ENCODE measurements at regions not wholly inside any gene's neighbourhood (a gene's known extent, or its start where the extent isn't known, plus 50 kb on each side); places are given as distances from the start of the nearest gene placed in this dataset.

- Mint-ChIP-seq H3K4me1 (ENCODE audit: low read depth) (no peaks in the 10 kb centered on the region; the same call in 1 of the 2 replicates), H3K36me3 (ENCODE audit: low read depth) (no peaks in the 10 kb centered on the region; the same call in 1 of the 2 replicates), H3K4me3 (no peak overlapping the region), H3K27me3 (ENCODE audit: insufficient read depth) (peaks cover 46% of the 10 kb centered on the region), H3K9me3 (no peaks in the 10 kb centered on the region), H3K27ac (no peak overlapping the region)
- no peak for TF ChIP-seq CTCF (IDR thresholded peaks at IDR 0.05)
- no peak for DNase-seq
These were observed 71.1 kb upstream of the EMX2 start for GRCh38 chr10:117471344-117471874.

GRCh38 chr10:117470733-117471132 lies 71.8 kb upstream of the EMX2 start:
- peaks cover 50% of the 10 kb centered on the region for H3K27me3 Mint-ChIP-seq (ENCODE audit: insufficient read depth)
- H3K4me1 Mint-ChIP-seq (ENCODE audit: low read depth) = no peaks in the 10 kb centered on the region
- no peak overlapping the region for H3K27ac Mint-ChIP-seq
- no peaks in the 10 kb centered on the region for H3K9me3 Mint-ChIP-seq
- H3K4me3 Mint-ChIP-seq = no peak overlapping the region
- no peak for DNase-seq
- no peaks in the 10 kb centered on the region; the same call in 1 of the 2 replicates for H3K36me3 Mint-ChIP-seq (ENCODE audit: low read depth)
- no peak for TF ChIP-seq CTCF (IDR thresholded peaks at IDR 0.05)

DNA sequence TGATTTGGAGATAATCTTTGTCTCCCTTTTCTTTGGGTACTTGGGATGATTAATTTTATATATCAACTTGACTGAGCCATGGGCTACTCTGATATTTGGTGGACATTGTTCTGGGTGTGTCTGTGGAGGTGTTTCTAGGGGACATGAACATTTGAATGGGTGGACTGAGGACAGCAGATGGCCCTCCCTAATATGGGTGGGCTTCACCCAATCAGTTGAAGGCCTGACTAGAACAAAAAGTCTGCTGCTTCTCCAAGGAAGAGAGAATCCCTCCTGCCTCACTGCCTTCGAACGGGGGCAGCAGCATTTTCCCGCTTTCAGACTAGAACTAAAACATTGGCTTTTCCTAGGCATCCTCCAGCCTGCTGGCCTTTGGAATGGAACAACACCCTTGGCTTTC lies 73.9 kb upstream of the EMX2 start:
- Mint-ChIP-seq H3K36me3 (ENCODE audit: low read depth) (no peaks in the 10 kb centered on the region; the same call in 1 of the 2 replicates), H3K4me3 (no peak overlapping the region), H3K27me3 (ENCODE audit: insufficient read depth) (peaks cover 53% of the 10 kb centered on the region), H3K9me3 (no peaks in the 10 kb centered on the region), H3K4me1 (ENCODE audit: low read depth) (peaks cover 5% of the 10 kb centered on the region; the same call in 1 of the 2 replicates), H3K27ac (no peak overlapping the region)
- TF ChIP-seq CTCF (IDR thresholded peaks at IDR 0.05) = no peak
- DNase-seq = no peak

DNA sequence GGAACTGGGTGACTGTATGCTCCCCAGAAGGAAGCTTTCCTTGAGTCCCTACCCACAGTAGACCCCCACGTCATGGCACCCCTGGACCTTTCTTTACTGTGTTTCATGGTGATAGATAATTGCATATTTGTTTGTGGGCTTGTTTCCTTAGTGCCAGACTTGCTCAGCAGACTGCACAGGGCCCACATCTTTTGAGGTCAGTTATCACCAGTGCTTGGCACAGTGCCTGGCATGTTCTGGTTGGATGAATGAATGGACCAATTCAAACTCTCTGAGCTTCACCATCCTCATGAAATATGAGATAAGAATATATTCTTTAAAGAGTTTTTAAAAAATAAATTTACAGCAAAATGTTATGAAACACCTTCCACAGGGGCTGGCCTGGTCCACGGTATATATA lies 78.4 kb upstream of the EMX2 start:
- no peaks in the 10 kb centered on the region; the same call in 1 of the 2 replicates for H3K36me3 Mint-ChIP-seq (ENCODE audit: low read depth)
- H3K4me3 Mint-ChIP-seq = no peak overlapping the region
- peaks cover 31% of the 10 kb centered on the region for H3K27me3 Mint-ChIP-seq (ENCODE audit: insufficient read depth)
- H3K9me3 Mint-ChIP-seq = peaks cover 10% of the 10 kb centered on the region
- TF ChIP-seq CTCF (IDR thresholded peaks at IDR 0.05) = no peak
- H3K27ac Mint-ChIP-seq = no peak overlapping the region
- DNase-seq = no peak
- H3K4me1 Mint-ChIP-seq (ENCODE audit: low read depth) = peaks cover 33% of the 10 kb centered on the region

GRCh38 chr10:117463545-117463920 lies 79.0 kb upstream of the EMX2 start:
- DNase-seq = no peak
- Mint-ChIP-seq H3K4me1 (ENCODE audit: low read depth) (peaks cover 33% of the 10 kb centered on the region), H3K36me3 (ENCODE audit: low read depth) (no peaks in the 10 kb centered on the region; the same call in 1 of the 2 replicates), H3K27me3 (ENCODE audit: insufficient read depth) (peaks cover 29% of the 10 kb centered on the region), H3K4me3 (no peak overlapping the region), H3K9me3 (peaks cover 10% of the 10 kb centered on the region), H3K27ac (no peak overlapping the region)
- no peak for TF ChIP-seq CTCF (IDR thresholded peaks at IDR 0.05)
